Testis (tissue), 2 donors: ENCODE measurements at regions not wholly inside any gene's neighbourhood (a gene's known extent, or its start where the extent isn't known, plus 50 kb on each side); places are given as distances from the start of the nearest gene placed in this dataset.

Source experiments
- CTCF ChIP-seq, 3 experiments: fragments of 450-650 bp in 2 of 3; fragments of 200-600 bp in 1 of 3; sonication (generic) in 1 of 3; IDR thresholded peaks; one replicate each; pipeline ENCODE4 v1.5.1; 2016 to 2019; ENCODE audit warnings: antibody characterized with exemption in 3 of 3, mild to moderate bottlenecking in 2 of 3, moderate library complexity in 1 of 3
- POLR2A ChIP-seq: fragments of 450-650 bp; IDR thresholded peaks from one replicate; pipeline ENCODE4 v1.6.1; 2017; ENCODE audit warnings: antibody characterized with exemption, mild to moderate bottlenecking, moderate library complexity

- TF ChIP-seq CTCF (IDR thresholded peaks at IDR 0.05), result no peak
- TF ChIP-seq POLR2A, result no peak
These were observed 1131.0 kb downstream of the AACS start for GRCh38 chr12:126196263-126196662.
